Ascending aorta (tissue), 2 donors: ENCODE measurements at regions not wholly inside any gene's neighbourhood (a gene's known extent, or its start where the extent isn't known, plus 50 kb on each side); places are given as distances from the start of the nearest gene placed in this dataset.

Experiments used
- DNase-seq, 2 donors: peaks; one replicate each; pipeline ENCODE4 v3.0.0-alpha.2; 2019; ENCODE audit warnings: low spot score in 2 of 2
- H3K27ac ChIP-seq, 2 donors: fragments of 200-600 bp; sonication (generic); one replicate each; pipeline ENCODE4 v1.5.1; 2016 to 2017; ENCODE audit warnings: mild to moderate bottlenecking in 1 of 2
- H3K27me3 ChIP-seq: fragments of 200-600 bp; sonication (generic); one replicate; pipeline ENCODE4 v1.5.1; 2017
- H3K36me3 ChIP-seq, 2 donors: fragments of 200-600 bp; sonication (generic); one replicate each; pipeline ENCODE4 v1.5.1; 2016
- H3K4me1 ChIP-seq, 2 donors: fragments of 200-600 bp; sonication (generic); one replicate each; pipeline ENCODE4 v1.5.1; 2016 to 2017; ENCODE audit warnings: mild to moderate bottlenecking in 1 of 2
- H3K4me3 ChIP-seq, 2 donors: fragments of 200-600 bp; sonication (generic); one replicate each; pipeline ENCODE4 v1.5.1; 2016 to 2017; ENCODE audit warnings: mild to moderate bottlenecking in 1 of 2
- H3K9me3 ChIP-seq, 2 donors: fragments of 200-600 bp; sonication (generic); one replicate each; pipeline ENCODE4 v1.5.1; 2016
- CTCF ChIP-seq, 3 experiments: fragments of 200-600 bp in 2 of 3; fragments of 450-650 bp in 1 of 3; sonication (generic) in 2 of 3; IDR thresholded peaks; one replicate each; pipeline ENCODE4 v1.5.1; 2016 to 2019; ENCODE audit warnings: antibody characterized with exemption in 3 of 3, mild to moderate bottlenecking in 1 of 3, moderate library complexity in 1 of 3
- intact Hi-C: fragments of 100-400 bp; cut with DNase I; formaldehyde crosslinking; loops from one replicate; pipeline ENCODE4 v1.15.1; 2023

DNA sequence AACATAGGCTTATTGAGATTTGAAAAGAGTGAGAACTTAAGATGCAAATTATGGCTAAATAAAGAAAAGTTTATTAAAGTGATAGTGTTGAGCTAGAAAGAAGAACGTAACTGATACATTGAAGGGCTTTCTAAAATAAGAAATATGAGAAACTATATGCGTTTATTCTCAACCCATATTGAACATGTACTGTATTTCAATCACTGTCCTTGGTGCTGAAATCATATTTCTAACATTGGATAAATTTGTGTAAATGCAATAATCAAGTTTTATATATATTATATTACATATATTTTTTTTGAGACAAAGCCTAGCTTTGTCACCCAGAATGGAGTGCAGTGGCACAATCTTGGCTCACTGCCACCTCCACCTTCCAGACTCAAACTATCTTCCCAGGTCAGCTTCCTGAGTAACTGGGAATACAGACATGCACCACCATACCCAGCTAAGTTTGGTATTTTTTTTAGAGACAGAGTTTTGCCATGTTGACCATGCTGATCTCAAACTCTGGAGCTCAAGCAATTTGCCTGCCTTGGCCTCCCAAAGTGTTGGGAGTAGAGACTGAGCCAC is 1065.8 kb downstream of the REEP3 start:
- Histone ChIP-seq H3K4me3 (no peak overlapping the region), H3K27ac (no peak overlapping the region), H3K27me3 (no peaks in the 10 kb centered on the region), H3K9me3 (no peaks in the 10 kb centered on the region), H3K4me1 (no peaks in the 10 kb centered on the region), H3K36me3 (no peaks in the 10 kb centered on the region)
- TF ChIP-seq CTCF (IDR thresholded peaks at IDR 0.05): no peak
- intact Hi-C loops: no loop called here
- no peak for DNase-seq

DNA sequence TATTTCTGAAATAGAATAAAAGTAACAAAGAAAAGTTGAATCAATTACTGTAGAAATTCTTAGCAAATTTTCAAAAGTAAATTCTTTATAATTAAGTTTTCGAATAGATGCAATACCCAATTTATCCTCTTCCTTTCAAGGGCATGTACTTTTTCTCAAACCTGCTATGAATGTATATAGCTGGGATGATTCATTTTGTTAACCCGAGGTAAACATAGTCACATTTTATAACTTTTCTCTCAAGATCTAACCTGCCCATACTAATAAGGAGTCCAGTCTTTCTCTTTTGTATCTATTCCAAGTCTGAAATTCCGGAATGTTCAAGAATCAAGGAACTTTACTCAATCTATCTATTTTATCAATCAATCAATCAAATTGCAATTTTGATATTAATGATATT is 1072.9 kb downstream of the REEP3 start:
- H3K27me3 ChIP-seq: no peaks in the 10 kb centered on the region
- H3K9me3 ChIP-seq: no peaks in the 10 kb centered on the region
- intact Hi-C loops: no loop called here
- no peak overlapping the region for H3K27ac ChIP-seq
- no peak for DNase-seq
- TF ChIP-seq CTCF (IDR thresholded peaks at IDR 0.05): no peak
- no peaks in the 10 kb centered on the region for H3K36me3 ChIP-seq
- H3K4me1 ChIP-seq: no peaks in the 10 kb centered on the region
- H3K4me3 ChIP-seq: no peak overlapping the region

DNA sequence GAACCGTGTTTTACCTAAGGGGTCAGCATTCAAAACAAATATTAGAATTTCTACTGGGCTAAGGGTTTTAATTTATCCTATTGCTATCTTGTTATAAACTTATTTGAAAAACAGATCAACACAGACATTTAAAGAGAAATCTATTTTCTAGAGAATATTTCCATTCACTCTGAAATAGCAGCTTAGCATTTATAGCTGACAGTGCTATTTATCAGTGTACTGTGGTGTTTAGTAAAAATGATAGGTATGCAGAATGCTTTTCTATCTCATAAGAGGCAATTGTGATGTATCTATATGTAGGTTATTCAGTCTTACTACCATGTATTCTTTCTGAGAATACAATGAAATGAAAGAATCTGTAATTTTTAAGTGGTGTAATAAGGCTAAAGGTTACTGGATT is 1077.4 kb downstream of the REEP3 start:
- Histone ChIP-seq H3K36me3 (no peaks in the 10 kb centered on the region), H3K27ac (no peak overlapping the region), H3K9me3 (no peaks in the 10 kb centered on the region), H3K27me3 (no peaks in the 10 kb centered on the region), H3K4me3 (no peak overlapping the region), H3K4me1 (no peaks in the 10 kb centered on the region)
- TF ChIP-seq CTCF (IDR thresholded peaks at IDR 0.05): no peak
- intact Hi-C loops: no loop called here
- no peak for DNase-seq

DNA sequence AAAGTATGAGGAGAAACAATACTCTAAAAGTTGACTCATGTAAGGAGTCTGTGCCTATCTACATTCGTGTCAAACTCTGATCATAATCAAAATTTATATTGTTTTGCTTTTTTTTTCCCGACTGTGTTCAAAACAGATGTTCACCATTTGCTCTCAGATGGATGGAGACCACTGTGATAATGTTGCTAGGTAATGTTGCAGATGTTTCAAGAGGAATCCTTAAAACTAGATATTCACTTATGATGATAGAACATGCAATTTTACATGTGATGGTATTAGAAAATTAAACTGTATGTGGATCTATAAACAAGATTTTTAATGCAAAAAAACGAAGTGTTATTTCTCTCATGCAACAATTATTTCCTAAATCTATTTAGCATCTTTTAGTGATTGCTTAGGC is 1080.1 kb downstream of the REEP3 start:
- H3K27ac ChIP-seq: no peak overlapping the region
- no peak overlapping the region for H3K4me3 ChIP-seq
- intact Hi-C loops: no loop called here
- H3K36me3 ChIP-seq: no peaks in the 10 kb centered on the region
- no peak for DNase-seq
- H3K27me3 ChIP-seq: no peaks in the 10 kb centered on the region
- TF ChIP-seq CTCF (IDR thresholded peaks at IDR 0.05): no peak
- no peaks in the 10 kb centered on the region for H3K9me3 ChIP-seq
- no peaks in the 10 kb centered on the region for H3K4me1 ChIP-seq

DNA sequence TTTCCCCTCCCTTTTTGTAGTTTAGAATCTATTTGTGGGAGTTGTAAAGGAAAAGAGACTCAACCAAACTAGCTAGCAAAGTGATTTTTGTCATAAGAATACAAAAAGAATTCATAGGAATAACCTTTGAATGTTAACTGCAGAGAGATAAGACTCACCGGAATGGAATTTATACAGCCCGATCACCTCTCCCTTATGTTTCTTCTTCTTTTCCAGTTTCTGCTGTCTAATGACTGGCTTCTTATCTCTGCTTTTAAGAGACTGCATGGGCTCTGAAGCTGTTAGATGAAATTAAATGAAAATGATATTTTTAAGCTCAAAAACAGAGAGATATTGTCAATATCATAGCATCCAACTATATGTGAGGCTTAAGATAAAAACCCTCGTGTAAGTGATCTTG is 1095.9 kb downstream of the REEP3 start:
- intact Hi-C loops: no loop called here
- Histone ChIP-seq H3K36me3 (no peaks in the 10 kb centered on the region), H3K27me3 (no peaks in the 10 kb centered on the region), H3K4me1 (no peaks in the 10 kb centered on the region), H3K4me3 (no peak overlapping the region), H3K27ac (no peak overlapping the region), H3K9me3 (no peaks in the 10 kb centered on the region)
- no peak for TF ChIP-seq CTCF (IDR thresholded peaks at IDR 0.05)
- no peak for DNase-seq

GRCh38 chr10:64619102-64619501 is 1097.9 kb downstream of the REEP3 start:
- DNase-seq: no peak
- H3K27ac ChIP-seq: no peak overlapping the region
- TF ChIP-seq CTCF (IDR thresholded peaks at IDR 0.05): no peak
- no peaks in the 10 kb centered on the region for H3K36me3 ChIP-seq
- H3K4me1 ChIP-seq: no peaks in the 10 kb centered on the region
- no peaks in the 10 kb centered on the region for H3K27me3 ChIP-seq
- intact Hi-C loops: no loop called here
- no peaks in the 10 kb centered on the region for H3K9me3 ChIP-seq
- no peak overlapping the region for H3K4me3 ChIP-seq
